ENCODE measurements at regions not wholly inside any gene's neighbourhood (a gene's known extent, or its start where the extent isn't known, plus 50 kb on each side); places are given as distances from the start of the nearest gene placed in this dataset.

GRCh38 chr6:23524548-23524947, 601.5 kb upstream of the NRSN1 start:
- Histone ChIP-seq H3K27ac (no peak overlapping the region), H3K9me3 (ENCODE audit: insufficient read depth, low read depth) (no peaks in the 10 kb centered on the region), H3K4me2 (no peak overlapping the region), H3K4me1 (replicated peaks; ENCODE audit: insufficient read depth) (no peaks in the 10 kb centered on the region), H3K4me3 (no peak overlapping the region), H3K79me2 (ENCODE audit: low read depth) (no peaks in the 10 kb centered on the region), H3K36me3 (ENCODE audit: low read depth) (no peaks in the 10 kb centered on the region), H2AFZ (no peak overlapping the region), H3K27me3 (ENCODE audit: insufficient read depth, low read depth) (no peaks in the 10 kb centered on the region), H3K9me2 (ENCODE audit: insufficient read depth) (no peaks in the 10 kb centered on the region; the same call in 1 of the 2 replicates), H4K20me1 (ENCODE audit: insufficient read depth) (no peaks in the 10 kb centered on the region), H3F3A (ENCODE audit: insufficient read depth, low read depth) (no peaks in the 10 kb centered on the region)
- intact Hi-C loops (cut with micrococcal nuclease; ENCODE audit: unreplicated experiment): no loop called here
- TF ChIP-seq CTCF (conservative IDR thresholded peaks at IDR 0.05): no peak
- TF ChIP-seq EZH2 (IDR thresholded peaks at IDR 0.05; ENCODE audit: low read depth): no peak
- BruUV-seq (replicated peaks): no TSS peak
- POLR2A ChIA-PET (ENCODE audit: unreplicated experiment): interaction anchor here (0.5 kb wide), 1 partner anchor 344 kb away, joined by 4 read pairs; no protein-coding TSS in a partner anchor
- no peak for DNase-seq
- CTCF ChIA-PET: no interaction called here

- H2AFZ ChIP-seq: peak overlapping the region; percentile 61; the same call in 1 of the 2 replicates
- no peaks in the 10 kb centered on the region; the same call in 1 of the 2 replicates for H3K9me2 ChIP-seq (ENCODE audit: insufficient read depth)
- H3K9me3 ChIP-seq (ENCODE audit: insufficient read depth, low read depth): no peaks in the 10 kb centered on the region
- BruUV-seq (replicated peaks): no TSS peak
- POLR2A ChIA-PET (ENCODE audit: unreplicated experiment): no interaction called here
- no peak for TF ChIP-seq EZH2 (IDR thresholded peaks at IDR 0.05; ENCODE audit: low read depth)
- no peak for DNase-seq
- H3K27me3 ChIP-seq (ENCODE audit: insufficient read depth, low read depth): no peaks in the 10 kb centered on the region
- CTCF ChIA-PET: no interaction called here
- no peaks in the 10 kb centered on the region for H3F3A ChIP-seq (ENCODE audit: insufficient read depth, low read depth)
- H3K4me3 ChIP-seq: no peak overlapping the region
- no peaks in the 10 kb centered on the region for H3K79me2 ChIP-seq (ENCODE audit: low read depth)
- no peaks in the 10 kb centered on the region for H4K20me1 ChIP-seq (ENCODE audit: insufficient read depth)
- H3K4me1 ChIP-seq (replicated peaks; ENCODE audit: insufficient read depth): no peaks in the 10 kb centered on the region
- intact Hi-C loops (cut with micrococcal nuclease; ENCODE audit: unreplicated experiment): no loop called here
- H3K4me2 ChIP-seq: no peak overlapping the region
- no peaks in the 10 kb centered on the region for H3K36me3 ChIP-seq (ENCODE audit: low read depth)
- H3K27ac ChIP-seq: no peak overlapping the region
Measured at GRCh38 chr6:23526526-23526925, 599.5 kb upstream of the NRSN1 start.

GRCh38 chr6:23529902-23530301, 596.1 kb upstream of the NRSN1 start:
- intact Hi-C loops (cut with micrococcal nuclease; ENCODE audit: unreplicated experiment): no loop called here
- no peaks in the 10 kb centered on the region for H3K36me3 ChIP-seq (ENCODE audit: low read depth)
- no peaks in the 10 kb centered on the region; the same call in 1 of the 2 replicates for H3K9me2 ChIP-seq (ENCODE audit: insufficient read depth)
- no TSS peak for BruUV-seq (replicated peaks)
- no peaks in the 10 kb centered on the region for H3F3A ChIP-seq (ENCODE audit: insufficient read depth, low read depth)
- H3K4me2 ChIP-seq: peak overlapping the region; percentile 1; the same call in 1 of the 2 replicates
- H4K20me1 ChIP-seq (ENCODE audit: insufficient read depth): no peaks in the 10 kb centered on the region
- ChIA-PET POLR2A (ENCODE audit: unreplicated experiment) (interaction anchor here (0.7 kb wide), 1 partner anchor 1308 kb away, joined by 3 read pairs; no protein-coding TSS in a partner anchor), CTCF (no interaction called here)
- H2AFZ ChIP-seq: no peak overlapping the region
- TF ChIP-seq EZH2 (IDR thresholded peaks at IDR 0.05; ENCODE audit: low read depth): no peak
- no peak for TF ChIP-seq CTCF (conservative IDR thresholded peaks at IDR 0.05)
- H3K9me3 ChIP-seq (ENCODE audit: insufficient read depth, low read depth): no peaks in the 10 kb centered on the region
- no peaks in the 10 kb centered on the region for H3K27me3 ChIP-seq (ENCODE audit: insufficient read depth, low read depth)
- H3K4me3 ChIP-seq: no peak overlapping the region
- no peak for DNase-seq
- H3K4me1 ChIP-seq (replicated peaks; ENCODE audit: insufficient read depth): no peaks in the 10 kb centered on the region
- H3K79me2 ChIP-seq (ENCODE audit: low read depth): no peaks in the 10 kb centered on the region
- H3K27ac ChIP-seq: no peak overlapping the region

- Histone ChIP-seq H3K9me3 (ENCODE audit: insufficient read depth, low read depth) (no peaks in the 10 kb centered on the region), H3K27me3 (ENCODE audit: insufficient read depth, low read depth) (no peaks in the 10 kb centered on the region), H3K79me2 (ENCODE audit: low read depth) (no peaks in the 10 kb centered on the region), H3K36me3 (ENCODE audit: low read depth) (no peaks in the 10 kb centered on the region), H3K27ac (no peak overlapping the region), H3K4me3 (no peak overlapping the region), H3K9me2 (ENCODE audit: insufficient read depth) (no peaks in the 10 kb centered on the region; the same call in 1 of the 2 replicates), H4K20me1 (ENCODE audit: insufficient read depth) (no peaks in the 10 kb centered on the region), H2AFZ (no peak overlapping the region), H3K4me2 (no peak overlapping the region), H3F3A (ENCODE audit: insufficient read depth, low read depth) (no peaks in the 10 kb centered on the region), H3K4me1 (replicated peaks; ENCODE audit: insufficient read depth) (no peaks in the 10 kb centered on the region)
- TF ChIP-seq CTCF (conservative IDR thresholded peaks at IDR 0.05) (no peak), EZH2 (IDR thresholded peaks at IDR 0.05; ENCODE audit: low read depth) (no peak)
- no peak for DNase-seq
- no TSS peak for BruUV-seq (replicated peaks)
- CTCF ChIA-PET: no interaction called here
- POLR2A ChIA-PET (ENCODE audit: unreplicated experiment): no interaction called here
- intact Hi-C loops (cut with micrococcal nuclease; ENCODE audit: unreplicated experiment): no loop called here
Measured at GRCh38 chr6:23531666-23532065, 594.3 kb upstream of the NRSN1 start.
